ENCODE measurements at regions not wholly inside any gene's neighbourhood (a gene's known extent, or its start where the extent isn't known, plus 50 kb on each side); places are given as distances from the start of the nearest gene placed in this dataset.

- no peaks in the 10 kb centered on the region for H3K9me3 Mint-ChIP-seq
- H3K4me3 Mint-ChIP-seq, result no peak overlapping the region
- no peaks in the 10 kb centered on the region for H3K36me3 Mint-ChIP-seq (ENCODE audit: low read depth)
- no peaks in the 10 kb centered on the region for H3K4me1 Mint-ChIP-seq
- no peak for DNase-seq (ENCODE audit: low read depth, low spot score)
- H3K27ac Mint-ChIP-seq (ENCODE audit: unreplicated experiment), result no peak overlapping the region
- H3K27me3 Mint-ChIP-seq (ENCODE audit: low read depth), result no peaks in the 10 kb centered on the region
- no peak for TF ChIP-seq CTCF (conservative IDR thresholded peaks at IDR 0.05)
These were observed 323.2 kb downstream of the OSR1 start for GRCh38 chr2:19035238-19035637.

- no peaks in the 10 kb centered on the region for H3K36me3 Mint-ChIP-seq (ENCODE audit: low read depth)
- no peaks in the 10 kb centered on the region for H3K9me3 Mint-ChIP-seq
- DNase-seq (ENCODE audit: low read depth, low spot score), result no peak
- TF ChIP-seq CTCF (conservative IDR thresholded peaks at IDR 0.05), result no peak
- H3K4me3 Mint-ChIP-seq, result no peak overlapping the region
- no peaks in the 10 kb centered on the region for H3K27me3 Mint-ChIP-seq (ENCODE audit: low read depth)
- H3K27ac Mint-ChIP-seq (ENCODE audit: unreplicated experiment), result no peak overlapping the region
- no peaks in the 10 kb centered on the region for H3K4me1 Mint-ChIP-seq
These were observed 325.2 kb downstream of the OSR1 start for GRCh38 chr2:19033240-19033639.

GRCh38 chr2:19031642-19032041 is 326.8 kb downstream of the OSR1 start:
- no peaks in the 10 kb centered on the region for H3K9me3 Mint-ChIP-seq
- no peak for DNase-seq (ENCODE audit: low read depth, low spot score)
- TF ChIP-seq CTCF (conservative IDR thresholded peaks at IDR 0.05), result no peak
- H3K4me3 Mint-ChIP-seq, result no peak overlapping the region
- no peaks in the 10 kb centered on the region for H3K4me1 Mint-ChIP-seq
- no peak overlapping the region for H3K27ac Mint-ChIP-seq (ENCODE audit: unreplicated experiment)
- no peaks in the 10 kb centered on the region for H3K36me3 Mint-ChIP-seq (ENCODE audit: low read depth)
- H3K27me3 Mint-ChIP-seq (ENCODE audit: low read depth), result no peaks in the 10 kb centered on the region

GRCh38 chr2:19029655-19030054 is 328.8 kb downstream of the OSR1 start:
- Mint-ChIP-seq H3K9me3 (no peaks in the 10 kb centered on the region), H3K36me3 (ENCODE audit: low read depth) (no peaks in the 10 kb centered on the region), H3K27me3 (ENCODE audit: low read depth) (no peaks in the 10 kb centered on the region), H3K4me1 (no peaks in the 10 kb centered on the region), H3K27ac (ENCODE audit: unreplicated experiment) (no peak overlapping the region), H3K4me3 (no peak overlapping the region)
- DNase-seq (ENCODE audit: low read depth, low spot score), result no peak
- no peak for TF ChIP-seq CTCF (conservative IDR thresholded peaks at IDR 0.05)

GRCh38 chr2:19028587-19029375 is 329.6 kb downstream of the OSR1 start:
- H3K27me3 Mint-ChIP-seq (ENCODE audit: low read depth), result no peaks in the 10 kb centered on the region
- H3K27ac Mint-ChIP-seq (ENCODE audit: unreplicated experiment), result no peak overlapping the region
- H3K4me3 Mint-ChIP-seq, result no peak overlapping the region
- H3K9me3 Mint-ChIP-seq, result no peaks in the 10 kb centered on the region
- H3K4me1 Mint-ChIP-seq, result no peaks in the 10 kb centered on the region
- no peak for TF ChIP-seq CTCF (conservative IDR thresholded peaks at IDR 0.05)
- DNase-seq (ENCODE audit: low read depth, low spot score), result no peak
- no peaks in the 10 kb centered on the region for H3K36me3 Mint-ChIP-seq (ENCODE audit: low read depth)

Measured in neural crest cell (in vitro differentiated cells).